ENCODE measurements at regions not wholly inside any gene's neighbourhood (a gene's known extent, or its start where the extent isn't known, plus 50 kb on each side); places are given as distances from the start of the nearest gene placed in this dataset.
"Not testable (repeated sequence)": the region's sequence is repeated elsewhere in the genome, so short reads cannot be mapped to it uniquely, and the experiment has no call there.

DNA sequence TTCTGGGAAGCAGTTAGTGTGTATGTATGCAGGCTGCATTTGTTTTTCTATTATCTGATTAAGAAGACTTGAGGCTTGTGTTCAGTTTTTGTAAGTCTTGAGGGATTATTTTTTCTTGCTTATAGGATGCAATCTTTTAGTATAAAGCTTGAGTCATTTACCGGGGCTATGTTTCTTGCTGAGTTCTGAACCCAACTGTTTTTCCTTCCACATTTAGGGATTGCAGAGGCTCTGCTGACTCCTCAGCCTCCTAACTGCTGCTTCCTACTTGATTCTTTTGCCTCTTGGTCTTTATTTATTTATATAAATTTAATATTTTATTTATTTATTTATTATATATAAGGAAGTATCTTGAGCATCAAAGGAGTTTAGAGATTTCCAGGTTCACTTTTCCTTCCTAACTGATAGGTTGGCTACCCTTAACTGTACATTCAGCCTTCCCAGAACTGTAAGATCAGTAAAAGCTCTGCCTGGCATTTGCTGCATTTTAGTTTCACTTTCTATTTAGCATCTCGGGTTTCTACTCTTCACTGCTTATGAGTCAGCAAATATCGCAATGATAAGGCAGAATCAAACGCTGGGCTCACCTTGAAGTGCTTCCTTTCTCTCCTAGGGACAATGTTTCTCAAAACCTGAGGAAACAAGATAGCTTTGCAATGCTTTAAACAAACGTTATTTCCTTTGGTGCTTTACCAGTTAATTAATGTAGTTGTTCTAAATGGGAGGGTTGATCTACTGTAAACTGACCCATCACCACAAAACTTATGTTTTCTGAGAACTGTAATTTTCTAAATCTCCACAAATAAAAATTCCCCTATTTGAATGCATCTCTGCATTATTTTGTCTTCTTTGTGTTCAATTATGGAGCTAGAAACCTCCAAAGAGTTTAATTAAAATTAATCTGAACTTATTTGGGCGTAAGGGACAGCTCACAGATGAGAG is 1183.7 kb upstream of the TMEM132C start:
- no peak for DNase-seq (ENCODE audit: low read depth in 2 of 2, low spot score in 1 of 2)

DNA sequence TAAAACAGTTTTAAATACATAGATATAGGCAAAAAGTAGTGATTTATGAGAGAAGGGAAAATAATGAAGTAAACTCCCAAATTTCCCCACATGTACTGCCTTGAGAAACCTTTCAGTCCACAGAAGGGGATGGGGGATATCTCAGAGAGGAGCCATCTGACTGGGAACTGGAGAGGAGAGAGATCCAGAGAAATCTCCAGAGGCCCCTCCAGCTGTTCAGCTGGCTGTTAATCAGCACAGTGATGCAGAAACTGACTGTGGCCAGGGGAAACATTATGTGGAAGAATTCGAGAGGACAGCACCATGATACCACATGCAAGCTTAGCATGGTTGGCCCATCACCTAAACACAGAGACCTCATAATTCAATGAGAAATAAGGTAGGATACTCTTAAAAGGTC is 1165.9 kb upstream of the TMEM132C start:
- no peak for DNase-seq (ENCODE audit: low read depth in 2 of 2, low spot score in 1 of 2)

- no peak for DNase-seq (ENCODE audit: low read depth in 2 of 2, low spot score in 1 of 2)
Measured at GRCh38 chr12:127106041-127106440, 1160.9 kb upstream of the TMEM132C start.

DNA sequence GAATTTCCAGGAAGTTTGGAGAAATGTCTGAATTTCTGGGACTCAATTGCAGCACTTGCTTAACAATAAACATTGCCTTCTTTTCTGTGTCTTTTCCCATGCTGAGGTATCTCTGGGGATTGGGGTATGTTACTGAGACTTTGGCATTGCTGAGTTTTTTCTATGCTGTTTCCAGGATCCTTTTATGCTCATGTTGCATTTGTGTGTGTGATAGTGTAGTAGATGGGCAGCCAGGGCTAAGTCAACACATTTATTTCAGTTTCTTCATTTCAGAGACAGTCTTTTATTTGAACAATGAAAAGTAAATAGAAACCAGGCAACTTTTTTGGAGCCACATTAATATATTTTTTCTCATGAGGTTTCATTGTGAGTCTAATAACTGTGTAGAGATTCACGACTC is 1160.3 kb upstream of the TMEM132C start:
- DNase-seq (ENCODE audit: low read depth in 2 of 2, low spot score in 1 of 2) = no peak

GRCh38 chr12:127107744-127108143 is 1159.2 kb upstream of the TMEM132C start:
- DNase-seq (ENCODE audit: low read depth in 2 of 2, low spot score in 1 of 2) = no peak

DNA sequence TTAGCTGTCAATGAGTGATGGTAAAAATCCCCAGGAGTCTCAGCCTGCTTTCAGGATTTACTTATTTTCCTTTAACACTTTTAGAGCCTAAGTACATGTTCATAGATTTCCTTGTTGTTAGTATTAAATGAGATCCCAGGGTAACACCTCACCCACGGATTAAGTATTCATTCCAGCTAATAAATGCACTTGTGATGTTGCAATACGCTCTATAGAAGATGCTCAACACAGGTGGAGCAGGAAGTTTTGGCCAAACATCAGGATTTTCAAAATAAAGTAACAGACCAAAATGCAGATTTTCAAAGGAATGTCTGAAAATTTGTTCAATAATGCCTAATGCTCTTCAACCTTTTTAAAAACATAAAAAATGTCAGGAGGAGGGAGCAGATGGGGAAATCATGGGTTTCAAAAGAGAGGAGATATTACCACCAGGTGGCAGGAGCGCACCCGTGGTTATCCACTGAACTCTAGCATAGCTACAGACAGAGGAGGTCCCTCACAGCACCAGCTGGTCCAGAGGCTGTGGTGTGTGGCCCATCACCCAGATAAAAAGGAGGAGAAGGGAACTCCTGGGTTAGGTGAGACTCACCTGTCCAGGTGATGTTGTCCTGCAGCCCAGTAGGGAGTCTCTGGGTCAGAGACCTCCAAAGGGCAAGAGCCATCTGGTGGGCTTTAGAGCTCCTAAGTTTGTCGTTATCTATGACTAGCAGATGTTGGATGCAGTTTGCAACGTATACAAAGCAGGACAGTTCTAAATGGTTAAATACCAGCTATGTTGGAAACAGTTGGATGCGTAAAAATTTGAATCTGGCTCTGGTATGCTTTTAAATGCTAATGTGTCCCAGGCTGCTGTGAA is 1158.4 kb upstream of the TMEM132C start:
- DNase-seq (ENCODE audit: low read depth in 2 of 2, low spot score in 1 of 2) = no peak

DNA sequence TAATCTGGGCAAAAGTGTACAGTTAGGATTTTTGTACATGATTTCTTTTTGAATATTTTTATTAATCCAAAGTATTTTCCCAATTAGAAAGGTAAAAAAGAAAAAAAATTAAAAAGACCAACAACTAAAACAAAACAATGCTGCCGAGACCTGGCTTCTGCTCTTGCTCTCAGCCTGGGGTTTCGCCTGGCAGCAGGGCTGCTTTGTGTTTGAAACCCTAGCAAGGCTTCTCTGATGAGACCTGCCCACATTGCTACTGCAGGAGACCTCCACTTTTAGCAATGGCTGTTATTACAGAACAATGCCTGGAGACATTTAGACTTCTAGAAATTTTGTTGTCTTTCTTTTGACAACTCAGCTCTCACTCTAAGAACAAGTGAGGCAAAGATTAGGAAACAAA is 1153.0 kb upstream of the TMEM132C start:
- DNase-seq (ENCODE audit: low read depth in 2 of 2, low spot score in 1 of 2) = no peak

GRCh38 chr12:127115468-127116035 is 1151.4 kb upstream of the TMEM132C start:
- DNase-seq (ENCODE audit: low read depth in 2 of 2, low spot score in 1 of 2) = no peak

DNA sequence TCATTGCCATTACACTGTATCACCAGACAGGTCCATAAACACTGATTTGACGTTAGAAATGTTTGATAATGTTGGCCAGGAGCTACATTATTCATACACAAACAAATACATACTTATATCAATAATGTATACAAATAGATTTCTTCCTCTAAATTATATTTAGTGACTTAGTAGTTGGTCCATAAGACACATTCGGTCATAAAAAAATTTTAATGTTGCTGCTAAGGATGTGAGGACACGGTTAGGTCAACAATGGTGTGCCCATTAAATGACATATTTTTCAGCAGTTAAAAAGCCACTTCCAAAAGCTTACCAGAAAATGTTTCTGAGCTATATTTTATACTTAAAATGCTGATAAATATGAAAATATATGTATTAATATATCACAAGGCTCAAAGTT is 1148.7 kb upstream of the TMEM132C start:
- no peak for DNase-seq (ENCODE audit: low read depth in 2 of 2, low spot score in 1 of 2)

- DNase-seq (ENCODE audit: low read depth in 2 of 2, low spot score in 1 of 2) = no peak
Measured at GRCh38 chr12:127119600-127120140, 1147.3 kb upstream of the TMEM132C start.

GRCh38 chr12:127120851-127121250 is 1146.1 kb upstream of the TMEM132C start:
- DNase-seq (ENCODE audit: low read depth in 2 of 2, low spot score in 1 of 2) = no peak

DNA sequence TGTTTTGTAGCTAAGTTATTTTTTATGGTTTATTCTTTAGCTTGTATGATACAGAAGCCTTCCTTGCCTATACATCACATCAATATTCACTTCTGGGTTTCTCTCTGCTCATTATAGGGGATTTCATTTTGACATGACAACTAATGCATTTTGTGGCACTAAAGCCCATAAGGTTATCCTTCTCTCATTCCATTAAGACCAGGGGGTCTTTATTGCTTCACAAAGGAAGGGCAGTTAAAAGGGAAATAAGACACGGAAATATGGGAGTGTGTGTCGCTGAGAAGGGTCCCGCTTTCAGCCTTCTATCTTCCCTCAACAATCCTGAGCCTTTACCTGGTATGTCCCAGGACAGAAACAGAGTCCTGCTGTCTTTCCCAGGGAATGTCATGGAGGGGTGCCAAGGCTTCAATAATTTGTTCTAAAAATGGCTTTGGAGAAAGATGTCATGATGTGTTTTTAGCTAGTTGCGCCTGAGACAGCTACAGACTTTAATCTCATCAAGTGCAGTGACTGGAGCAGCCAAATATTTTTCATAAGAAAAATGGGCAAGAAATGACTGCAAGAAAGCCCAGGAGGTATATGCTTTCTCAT is 1145.4 kb upstream of the TMEM132C start:
- DNase-seq (ENCODE audit: low read depth in 2 of 2, low spot score in 1 of 2) = no peak

GRCh38 chr12:127125607-127126259 is 1141.2 kb upstream of the TMEM132C start:
- DNase-seq (ENCODE audit: low read depth in 2 of 2, low spot score in 1 of 2) = no peak

- DNase-seq (ENCODE audit: low read depth in 2 of 2, low spot score in 1 of 2) = no peak
Measured at GRCh38 chr12:127126260-127126628, 1140.7 kb upstream of the TMEM132C start.

DNA sequence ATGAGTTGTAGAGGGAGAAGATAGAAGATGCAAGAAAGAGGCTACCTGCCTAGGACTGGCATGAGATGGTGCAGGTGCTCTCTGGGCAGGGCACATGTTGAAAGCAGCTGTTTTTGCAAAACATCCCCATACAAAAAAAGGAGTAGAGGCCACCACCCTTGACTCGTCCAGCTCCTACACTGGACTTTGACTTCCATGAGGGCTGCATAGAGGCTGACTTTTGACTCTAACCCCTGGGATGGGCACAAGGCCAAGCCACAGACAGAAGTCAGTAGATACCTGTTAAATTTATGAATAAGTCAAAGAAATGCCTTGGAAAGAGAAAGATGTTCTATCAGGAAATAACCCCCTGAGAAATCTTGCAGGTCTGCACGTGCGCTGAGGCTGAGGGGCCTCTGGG is 1139.1 kb upstream of the TMEM132C start:
- DNase-seq (ENCODE audit: low read depth in 2 of 2, low spot score in 1 of 2) = no peak

DNA sequence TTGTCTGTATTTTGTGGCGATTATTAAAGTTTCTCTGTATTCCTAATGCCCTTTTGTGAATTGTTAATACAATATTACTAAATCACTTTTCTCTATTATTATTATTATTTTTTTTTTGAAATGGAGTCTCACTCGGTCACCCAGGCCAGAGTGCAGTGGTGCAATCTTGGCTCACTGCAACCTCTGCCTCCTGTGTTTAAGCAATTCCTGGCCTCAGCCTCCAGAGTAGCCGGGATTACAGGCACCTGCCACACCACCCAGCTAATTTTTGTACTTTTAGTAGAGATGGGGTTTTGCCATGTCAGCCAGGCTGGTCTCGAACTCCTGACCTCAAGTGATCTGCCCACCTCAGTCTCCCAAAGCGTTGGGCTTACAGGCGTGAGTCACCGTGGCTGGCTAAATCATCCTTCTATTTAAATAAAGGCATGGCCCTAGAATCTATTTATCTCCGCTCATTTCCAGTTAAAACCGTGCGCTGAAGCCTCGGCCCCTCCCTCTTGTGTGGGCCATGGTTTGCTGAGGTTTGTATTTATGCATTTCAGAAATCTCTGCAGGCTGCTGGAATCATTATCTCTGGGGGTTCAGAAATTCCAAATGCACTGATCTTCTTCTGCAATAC is 1136.4 kb upstream of the TMEM132C start:
- no peak for DNase-seq (ENCODE audit: low read depth in 2 of 2, low spot score in 1 of 2)

GRCh38 chr12:127133675-127134335 is 1133.2 kb upstream of the TMEM132C start:
- no peak for DNase-seq (ENCODE audit: low read depth in 2 of 2, low spot score in 1 of 2)

GRCh38 chr12:127140864-127141484 is 1126.0 kb upstream of the TMEM132C start:
- not testable (repeated sequence) for DNase-seq (ENCODE audit: low read depth in 2 of 2, low spot score in 1 of 2)

DNA sequence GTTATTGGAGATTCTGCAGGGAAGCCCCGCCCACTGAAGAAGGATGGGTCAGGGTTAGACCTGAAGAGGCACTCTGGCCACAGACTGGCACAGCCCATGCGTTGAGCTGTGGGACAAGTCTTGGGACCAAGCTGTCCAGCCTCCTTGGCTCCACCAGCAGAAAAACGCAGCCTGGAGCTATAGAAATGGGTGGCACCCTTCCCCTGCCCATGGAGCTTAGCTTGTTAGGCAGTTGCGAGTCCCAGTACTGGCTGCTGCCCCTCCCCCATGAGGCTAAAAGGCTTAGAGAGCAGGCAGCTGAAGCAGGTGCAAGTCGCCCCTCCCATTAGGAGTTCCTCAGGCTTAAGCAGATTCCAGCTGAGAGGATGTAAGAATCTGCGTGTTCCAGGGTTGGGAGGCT is 1124.0 kb upstream of the TMEM132C start:
- no peak for DNase-seq (ENCODE audit: low read depth in 2 of 2, low spot score in 1 of 2)

Measured in stimulated activated CD8-positive, alpha-beta memory T cell treated with anti-CD3 and anti-CD28 coated beads, Interleukin-4, amount 100 ng/mL, for 1 hour (primary cell).